ENCODE measurements at regions not wholly inside any gene's neighbourhood (a gene's known extent, or its start where the extent isn't known, plus 50 kb on each side); places are given as distances from the start of the nearest gene placed in this dataset.

DNA sequence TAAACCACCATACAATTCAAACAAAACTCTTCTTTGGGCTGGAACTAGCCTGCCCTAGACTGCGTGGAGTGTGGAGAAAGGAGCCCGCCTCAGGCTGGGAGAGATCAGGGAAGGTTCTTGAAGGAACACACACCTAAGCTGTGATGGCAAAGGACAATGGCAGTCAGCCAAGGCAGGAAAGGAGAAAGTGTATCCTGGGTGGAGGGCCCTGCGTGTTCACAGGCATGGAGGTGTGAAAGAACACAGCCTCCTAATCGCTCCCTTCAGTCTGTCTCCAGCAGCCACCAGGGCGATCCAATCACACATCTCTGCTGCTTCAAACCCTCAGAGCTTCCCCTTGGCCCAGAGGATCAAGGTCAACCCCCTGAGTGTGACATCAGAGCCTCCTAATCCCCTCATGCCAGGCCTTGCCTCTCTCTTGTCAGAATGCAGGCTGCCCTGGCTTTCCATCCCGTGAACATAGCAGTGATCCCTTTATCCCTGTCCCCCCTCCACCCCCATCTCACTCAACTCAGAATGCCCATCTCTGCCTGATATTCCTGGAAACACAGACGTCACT lies 173.0 kb downstream of the KATNIP start:
- TF ChIP-seq, protein P1, sequence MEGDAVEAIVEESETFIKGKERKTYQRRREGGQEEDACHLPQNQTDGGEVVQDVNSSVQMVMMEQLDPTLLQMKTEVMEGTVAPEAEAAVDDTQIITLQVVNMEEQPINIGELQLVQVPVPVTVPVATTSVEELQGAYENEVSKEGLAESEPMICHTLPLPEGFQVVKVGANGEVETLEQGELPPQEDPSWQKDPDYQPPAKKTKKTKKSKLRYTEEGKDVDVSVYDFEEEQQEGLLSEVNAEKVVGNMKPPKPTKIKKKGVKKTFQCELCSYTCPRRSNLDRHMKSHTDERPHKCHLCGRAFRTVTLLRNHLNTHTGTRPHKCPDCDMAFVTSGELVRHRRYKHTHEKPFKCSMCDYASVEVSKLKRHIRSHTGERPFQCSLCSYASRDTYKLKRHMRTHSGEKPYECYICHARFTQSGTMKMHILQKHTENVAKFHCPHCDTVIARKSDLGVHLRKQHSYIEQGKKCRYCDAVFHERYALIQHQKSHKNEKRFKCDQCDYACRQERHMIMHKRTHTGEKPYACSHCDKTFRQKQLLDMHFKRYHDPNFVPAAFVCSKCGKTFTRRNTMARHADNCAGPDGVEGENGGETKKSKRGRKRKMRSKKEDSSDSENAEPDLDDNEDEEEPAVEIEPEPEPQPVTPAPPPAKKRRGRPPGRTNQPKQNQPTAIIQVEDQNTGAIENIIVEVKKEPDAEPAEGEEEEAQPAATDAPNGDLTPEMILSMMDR (IDR thresholded peaks at IDR 0.05): no peak
- no peak for TF ChIP-seq POLR2A (IDR thresholded peaks at IDR 0.05; ENCODE audit: low read depth)

Measured in esophagus muscularis mucosa (tissue), 3 donors.